ENCODE measurements at regions not wholly inside any gene's neighbourhood (a gene's known extent, or its start where the extent isn't known, plus 50 kb on each side); places are given as distances from the start of the nearest gene placed in this dataset.

GRCh38 chr5:18607570-18607969, 973.3 kb downstream of the TAF11L14 start:
- TF ChIP-seq, protein P1, sequence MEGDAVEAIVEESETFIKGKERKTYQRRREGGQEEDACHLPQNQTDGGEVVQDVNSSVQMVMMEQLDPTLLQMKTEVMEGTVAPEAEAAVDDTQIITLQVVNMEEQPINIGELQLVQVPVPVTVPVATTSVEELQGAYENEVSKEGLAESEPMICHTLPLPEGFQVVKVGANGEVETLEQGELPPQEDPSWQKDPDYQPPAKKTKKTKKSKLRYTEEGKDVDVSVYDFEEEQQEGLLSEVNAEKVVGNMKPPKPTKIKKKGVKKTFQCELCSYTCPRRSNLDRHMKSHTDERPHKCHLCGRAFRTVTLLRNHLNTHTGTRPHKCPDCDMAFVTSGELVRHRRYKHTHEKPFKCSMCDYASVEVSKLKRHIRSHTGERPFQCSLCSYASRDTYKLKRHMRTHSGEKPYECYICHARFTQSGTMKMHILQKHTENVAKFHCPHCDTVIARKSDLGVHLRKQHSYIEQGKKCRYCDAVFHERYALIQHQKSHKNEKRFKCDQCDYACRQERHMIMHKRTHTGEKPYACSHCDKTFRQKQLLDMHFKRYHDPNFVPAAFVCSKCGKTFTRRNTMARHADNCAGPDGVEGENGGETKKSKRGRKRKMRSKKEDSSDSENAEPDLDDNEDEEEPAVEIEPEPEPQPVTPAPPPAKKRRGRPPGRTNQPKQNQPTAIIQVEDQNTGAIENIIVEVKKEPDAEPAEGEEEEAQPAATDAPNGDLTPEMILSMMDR (IDR thresholded peaks at IDR 0.05): no peak
- TF ChIP-seq POLR2AphosphoS5 (IDR thresholded peaks at IDR 0.05) (no peak), POLR2A (IDR thresholded peaks at IDR 0.05) (no peak)
